ENCODE measurements at regions not wholly inside any gene's neighbourhood (a gene's known extent, or its start where the extent isn't known, plus 50 kb on each side); places are given as distances from the start of the nearest gene placed in this dataset.
A peak's percentile ranks its signal among the peaks of the same experiment; 100 is the strongest.
"Not testable (repeated sequence)": the region's sequence is repeated elsewhere in the genome, so short reads cannot be mapped to it uniquely, and the experiment has no call there.

DNA sequence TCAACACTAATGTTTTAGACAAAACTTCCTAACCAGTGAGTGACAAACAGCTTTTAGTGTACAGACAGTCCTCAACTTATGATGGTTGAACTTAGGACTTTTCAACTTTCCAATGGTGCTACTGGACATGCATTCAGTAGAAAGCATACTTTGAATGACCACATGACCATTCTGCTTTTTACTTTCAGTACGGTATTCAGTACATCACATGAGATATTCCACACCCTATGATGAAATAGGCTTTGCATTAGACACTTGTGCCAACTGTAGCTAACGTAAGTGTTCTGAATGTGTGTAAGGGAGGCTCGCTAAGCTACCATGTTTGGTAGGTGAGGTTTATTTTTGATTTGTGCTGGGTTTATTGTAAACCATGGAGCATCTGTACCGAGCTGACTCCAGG is 113.7 kb downstream of the WNT7A start:
- no peak for DNase-seq (ENCODE audit: low spot score)
- in situ Hi-C loops (cut with HindIII; ENCODE audit: low sequenced_read_pairs) = no loop called here

DNA sequence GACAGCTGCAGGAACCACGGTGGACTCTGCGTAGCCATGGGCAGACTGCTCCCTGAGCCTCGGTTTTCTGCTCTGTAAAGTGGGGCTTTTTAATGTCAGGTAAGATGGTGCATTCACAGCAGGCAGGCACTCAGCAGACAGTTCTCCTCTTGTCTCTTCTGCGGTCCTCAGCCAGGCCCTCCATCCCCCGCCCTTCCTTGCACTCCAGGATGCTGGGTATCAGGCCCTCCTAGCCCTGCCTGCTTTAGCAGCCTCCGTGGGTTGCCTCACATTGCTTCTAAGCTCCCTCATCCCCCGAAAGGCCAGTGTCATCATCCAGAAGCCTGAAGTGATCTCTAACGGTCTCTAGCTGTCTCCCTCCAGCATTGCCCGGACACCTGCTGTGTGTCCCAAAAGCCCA is 115.7 kb downstream of the WNT7A start:
- in situ Hi-C loops (cut with HindIII; ENCODE audit: low sequenced_read_pairs) = no loop called here
- no peak for DNase-seq (ENCODE audit: low spot score)

DNA sequence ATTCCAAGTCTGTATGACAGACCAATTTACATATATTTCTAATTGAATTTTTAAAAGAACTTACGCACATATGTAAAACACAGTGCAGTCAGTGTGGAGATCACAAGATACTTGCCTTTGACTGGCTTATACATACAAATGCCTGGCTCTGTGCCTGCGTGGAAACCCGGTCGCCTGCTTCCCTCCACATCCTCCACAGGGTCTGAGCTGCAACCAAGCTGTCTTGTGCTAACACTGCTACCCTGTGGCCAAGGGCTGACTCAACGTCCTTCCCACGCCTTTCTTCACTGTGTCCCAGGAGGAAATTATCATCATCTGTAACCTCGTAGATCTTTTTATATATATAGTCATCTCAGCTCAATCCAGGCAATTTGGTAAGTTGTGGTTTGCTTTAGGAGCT is 117.0 kb downstream of the WNT7A start:
- in situ Hi-C loops (cut with HindIII; ENCODE audit: low sequenced_read_pairs) = no loop called here
- no peak for DNase-seq (ENCODE audit: low spot score)

DNA sequence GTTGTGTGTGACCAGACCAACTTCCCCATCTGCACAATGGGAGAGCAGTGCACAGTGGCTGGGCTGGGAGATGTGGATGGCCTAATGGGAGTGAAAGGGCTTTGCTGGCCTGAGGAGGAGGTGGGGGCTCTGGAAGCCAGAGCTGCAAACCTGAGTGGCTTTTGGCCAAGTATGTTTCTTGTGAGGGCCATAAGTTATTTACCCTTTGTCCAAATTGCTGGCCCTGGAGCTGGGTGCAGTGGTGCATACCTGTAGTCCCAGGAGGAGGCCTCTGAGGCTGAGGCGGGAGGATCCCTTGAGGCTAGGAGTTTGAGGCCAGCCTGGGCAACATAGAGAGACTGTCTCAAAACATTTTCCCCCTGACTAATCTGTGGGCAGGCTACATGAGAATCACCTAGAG is 129.1 kb downstream of the WNT7A start:
- in situ Hi-C loops (cut with HindIII; ENCODE audit: low sequenced_read_pairs) = no loop called here
- DNase-seq (ENCODE audit: low spot score) = no peak

DNA sequence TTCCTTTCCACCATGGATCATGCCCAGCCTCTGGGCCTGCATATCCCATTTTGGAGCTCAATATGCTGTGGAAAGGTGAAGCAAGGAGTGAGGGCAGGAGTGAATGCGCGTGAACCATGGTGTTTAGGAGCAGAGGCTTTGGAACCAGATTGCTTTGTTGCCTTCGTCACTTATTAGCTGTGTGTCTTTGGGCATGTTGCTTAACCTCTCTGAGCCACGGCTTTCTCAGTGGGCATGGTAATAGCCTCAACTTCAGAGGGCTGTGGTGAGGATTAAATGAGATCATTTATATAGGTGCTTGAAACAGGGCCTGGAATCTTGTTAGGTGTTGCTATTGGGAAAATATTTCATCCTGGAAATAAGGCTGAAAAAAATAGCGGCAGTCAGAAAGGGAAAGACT is 129.7 kb downstream of the WNT7A start:
- in situ Hi-C loops (cut with HindIII; ENCODE audit: low sequenced_read_pairs) = no loop called here
- no peak for DNase-seq (ENCODE audit: low spot score)

DNA sequence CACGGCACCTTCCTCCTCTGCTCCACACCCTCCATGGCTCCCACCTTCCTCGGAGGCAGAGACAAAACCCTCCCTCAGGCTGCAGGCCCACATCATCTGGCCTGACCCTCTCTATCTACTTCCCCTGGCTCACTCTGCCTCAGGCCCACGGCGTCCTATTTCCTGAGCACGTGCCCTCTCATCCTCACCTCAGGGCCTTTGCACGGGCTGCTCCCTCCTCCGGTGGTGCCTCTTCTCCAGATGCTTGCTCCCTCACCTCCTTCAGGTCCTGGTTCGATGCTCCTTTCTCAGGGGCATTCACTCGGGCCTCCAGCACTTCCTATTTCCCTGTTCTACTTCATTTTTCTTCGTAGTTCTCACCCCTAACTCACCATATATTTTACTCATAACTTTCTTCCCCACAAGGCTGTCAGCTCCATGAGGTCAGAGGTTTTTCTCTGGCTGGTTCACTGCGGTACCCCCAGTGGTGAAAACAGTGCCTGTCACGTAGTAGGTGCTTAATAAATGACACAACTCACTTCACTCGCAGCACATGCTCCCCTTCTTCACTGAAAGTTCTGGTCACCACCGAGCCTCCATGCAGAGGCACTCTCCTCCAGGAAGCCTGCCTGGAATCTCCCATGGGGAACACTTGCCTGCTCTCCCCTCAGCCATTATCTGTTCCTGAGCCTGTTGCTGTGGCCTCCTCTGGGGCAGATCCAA is 130.7 kb downstream of the WNT7A start:
- no peak for DNase-seq (ENCODE audit: low spot score)
- in situ Hi-C loops (cut with HindIII; ENCODE audit: low sequenced_read_pairs) = no loop called here

DNA sequence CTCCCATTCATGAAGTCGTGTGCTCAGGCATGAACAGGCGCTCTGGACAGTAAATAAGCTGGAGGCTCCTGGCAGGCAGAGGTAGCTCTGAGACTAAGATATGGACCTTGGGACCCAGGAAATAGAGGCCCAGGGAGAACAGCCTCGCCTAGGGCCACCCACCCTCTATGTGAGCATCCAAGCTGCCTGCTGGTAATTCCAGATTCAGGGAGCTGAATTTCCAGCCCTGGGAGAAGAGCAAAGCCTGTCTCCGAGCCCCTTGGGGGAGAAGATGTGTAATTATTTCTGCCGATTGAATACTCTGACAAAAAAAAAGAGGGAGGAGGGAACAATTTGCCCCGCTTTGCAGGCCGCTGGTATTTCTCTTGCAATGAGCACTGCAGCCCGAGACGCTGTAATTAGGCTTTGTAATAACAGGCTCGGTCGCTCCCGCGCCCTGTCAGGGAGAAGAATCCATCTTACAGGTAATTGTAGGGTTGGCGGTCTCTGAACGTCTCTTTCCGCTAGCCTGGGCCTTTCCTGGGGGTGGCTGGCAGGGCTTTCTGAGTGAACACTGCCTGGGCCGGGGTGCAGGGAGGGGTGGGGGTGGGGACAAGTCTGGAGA is 131.5 kb downstream of the WNT7A start:
- no peak for DNase-seq (ENCODE audit: low spot score)
- in situ Hi-C loops (cut with HindIII; ENCODE audit: low sequenced_read_pairs) = no loop called here

DNA sequence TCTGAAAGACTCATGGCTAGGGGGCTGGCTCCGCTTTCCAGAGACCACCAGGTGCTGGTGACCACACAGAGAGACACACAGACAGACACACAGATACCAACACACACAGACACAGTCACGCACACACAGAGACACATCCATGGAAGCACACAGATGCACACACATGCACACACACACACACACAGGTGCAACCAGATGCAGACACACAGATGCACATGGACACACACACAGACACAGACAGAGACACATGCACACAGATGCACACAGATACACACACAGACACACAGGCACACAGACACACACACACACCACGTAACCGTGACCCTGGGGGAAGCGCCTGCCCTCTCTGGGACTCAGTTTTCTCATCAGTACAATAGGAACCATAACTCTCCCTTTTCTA is 132.2 kb downstream of the WNT7A start:
- DNase-seq (ENCODE audit: low spot score) = no peak

DNA sequence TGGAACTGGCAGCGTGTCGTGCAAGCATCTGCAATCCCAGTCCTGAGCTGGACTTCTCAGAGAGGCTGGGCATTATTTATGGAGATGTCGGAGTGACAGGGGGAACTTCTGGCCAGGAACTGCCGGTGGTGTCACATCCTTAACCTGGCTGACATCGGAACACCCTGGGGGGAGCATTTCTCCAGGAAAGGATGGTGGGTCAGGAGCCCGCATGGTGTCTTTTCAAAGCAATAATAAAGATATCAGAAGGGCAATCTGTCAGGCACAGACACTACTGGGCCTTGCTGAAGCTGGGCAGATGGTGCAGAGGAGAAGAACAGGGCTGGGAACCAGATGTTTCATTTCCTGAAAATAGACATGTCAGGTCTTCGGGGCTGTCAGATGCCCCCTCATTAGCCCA is 133.5 kb downstream of the WNT7A start:
- no peak for DNase-seq (ENCODE audit: low spot score)
- in situ Hi-C loops (cut with HindIII; ENCODE audit: low sequenced_read_pairs) = no loop called here

More for the DNA sequence above, 132.2 kb downstream of the WNT7A start:
- in situ Hi-C loops (cut with HindIII; ENCODE audit: low sequenced_read_pairs) = no loop called here

DNA sequence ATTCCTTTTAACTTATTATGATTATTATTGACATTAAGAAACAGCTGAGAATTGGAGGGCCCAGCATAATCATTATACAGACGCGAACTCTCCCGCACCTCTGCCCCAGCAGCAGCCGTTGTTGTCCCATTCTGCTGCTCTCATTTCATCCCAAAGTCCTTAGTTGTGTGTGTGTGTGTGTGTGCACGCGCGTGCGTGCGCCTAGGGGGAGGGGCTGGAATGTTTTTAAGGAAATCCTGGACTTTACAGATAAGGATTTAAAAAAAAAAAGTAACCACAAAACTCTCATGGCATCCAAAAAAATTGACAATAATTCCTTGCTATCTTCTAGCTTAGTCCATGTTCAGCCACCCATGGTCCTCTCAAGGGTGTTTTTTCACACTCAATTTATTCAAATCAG is 134.2 kb downstream of the WNT7A start:
- in situ Hi-C loops (cut with HindIII; ENCODE audit: low sequenced_read_pairs) = no loop called here
- no peak for DNase-seq (ENCODE audit: low spot score)

DNA sequence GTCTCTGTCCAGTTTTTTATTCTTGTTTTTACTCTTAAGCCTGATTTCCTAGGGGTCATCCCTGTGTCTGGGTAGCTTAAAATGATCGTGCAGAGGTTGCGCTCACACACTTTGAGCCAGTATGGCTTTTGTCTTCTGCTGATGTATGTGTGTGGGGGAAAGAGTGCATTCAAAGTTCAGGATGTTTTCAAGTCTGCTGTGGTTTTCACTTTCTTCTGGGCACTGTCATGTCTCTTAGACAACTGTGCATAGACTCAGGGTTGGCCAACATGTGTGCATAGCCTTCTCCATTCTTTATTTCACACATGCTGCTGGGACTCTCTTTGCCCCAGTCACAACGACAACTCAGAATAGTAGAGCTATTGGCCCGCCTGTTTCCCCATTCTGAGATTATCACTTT is 139.1 kb downstream of the WNT7A start:
- in situ Hi-C loops (cut with HindIII; ENCODE audit: low sequenced_read_pairs) = no loop called here

DNA sequence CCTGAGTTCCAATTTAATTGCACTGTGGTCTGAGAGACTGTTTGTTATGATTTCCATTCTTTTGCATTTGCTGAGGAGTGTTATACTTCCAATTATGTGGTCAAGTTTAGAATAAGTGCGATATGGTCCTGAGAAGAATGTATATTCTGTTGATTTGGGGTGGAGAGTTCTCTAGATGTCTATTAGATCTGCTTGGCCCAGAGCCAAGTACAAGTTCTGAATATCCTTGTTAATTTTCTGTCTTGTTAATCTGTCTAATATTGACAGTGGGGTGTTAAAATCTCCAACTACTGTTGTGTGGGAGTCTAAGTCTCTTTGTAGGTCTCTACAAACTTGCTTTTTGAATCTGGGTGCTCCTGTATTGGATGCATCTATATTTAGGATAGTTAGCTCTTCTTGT is 146.1 kb downstream of the WNT7A start:
- in situ Hi-C loops (cut with HindIII; ENCODE audit: low sequenced_read_pairs); DNase-seq (ENCODE audit: low spot score): not testable (repeated sequence)

More for the DNA sequence above, 139.1 kb downstream of the WNT7A start:
- DNase-seq (ENCODE audit: low spot score) = no peak

DNA sequence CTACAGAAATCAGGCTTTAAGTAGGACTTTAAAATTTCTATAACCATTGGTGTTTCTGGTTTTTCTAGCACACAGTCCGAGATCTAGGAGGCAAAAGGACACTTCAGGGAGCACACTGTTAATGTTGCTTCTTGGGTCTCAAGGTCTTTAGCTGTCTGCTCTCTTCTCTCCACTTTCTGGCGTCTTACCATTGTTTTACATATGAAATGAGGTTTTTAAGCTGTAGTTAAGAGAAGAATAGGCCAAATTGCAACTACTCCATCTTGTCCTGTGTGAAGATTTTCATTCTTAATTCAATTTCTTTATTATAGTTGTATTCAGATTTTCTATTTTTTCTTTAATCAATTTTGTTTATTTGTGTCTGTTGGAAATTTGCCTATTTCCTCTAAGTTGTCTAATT is 151.4 kb downstream of the WNT7A start:
- in situ Hi-C loops (cut with HindIII; ENCODE audit: low sequenced_read_pairs) = no loop called here
- DNase-seq (ENCODE audit: low spot score) = no peak

DNA sequence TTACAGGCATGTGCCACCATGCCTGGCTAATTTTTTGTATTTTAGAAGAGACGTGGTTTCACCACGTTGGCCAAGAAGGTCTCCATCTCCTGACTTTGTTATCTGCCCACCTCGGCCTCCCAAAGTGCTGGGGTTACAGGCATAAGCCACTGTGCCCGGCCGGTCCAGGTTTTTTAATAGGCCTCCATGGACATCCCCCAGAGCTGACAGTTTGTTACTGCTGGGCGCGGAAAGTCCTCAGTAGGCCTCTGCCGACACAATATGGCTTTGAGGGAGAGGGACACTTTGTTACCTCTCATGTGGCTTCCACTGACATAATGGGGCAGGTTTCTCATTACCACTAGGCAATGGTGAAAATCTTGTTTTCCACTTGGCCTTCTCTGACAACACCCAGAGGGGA is 152.0 kb downstream of the WNT7A start:
- no peak for DNase-seq (ENCODE audit: low spot score)
- in situ Hi-C loops (cut with HindIII; ENCODE audit: low sequenced_read_pairs) = no loop called here

DNA sequence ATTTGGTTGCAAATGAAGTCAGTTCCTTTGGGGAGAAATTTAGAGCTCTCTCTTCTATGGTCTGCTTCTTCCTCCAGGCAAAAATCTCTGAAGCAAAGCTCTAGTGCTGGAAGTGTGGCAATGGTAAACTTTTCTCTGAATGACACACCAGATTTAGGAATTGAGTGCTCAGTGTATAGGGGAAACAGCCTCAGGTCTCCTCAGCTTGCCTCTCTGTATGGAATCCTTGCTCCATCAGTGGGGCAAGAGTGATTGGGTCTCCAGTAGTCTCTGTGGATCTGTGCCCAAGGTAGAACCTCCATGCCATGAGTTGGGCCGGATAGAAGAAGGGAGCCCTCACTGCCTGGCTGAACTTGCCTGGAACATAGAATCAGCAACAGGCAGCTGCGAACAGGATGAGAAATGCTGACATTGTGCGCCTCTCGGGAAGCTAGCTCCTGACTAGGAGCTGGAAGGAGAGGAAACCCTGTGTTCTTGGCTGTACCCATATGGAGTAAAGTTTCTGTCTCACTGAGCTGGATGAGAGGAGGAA is 156.1 kb downstream of the WNT7A start:
- in situ Hi-C loops (cut with HindIII; ENCODE audit: low sequenced_read_pairs) = no loop called here
- no peak for DNase-seq (ENCODE audit: low spot score)

DNA sequence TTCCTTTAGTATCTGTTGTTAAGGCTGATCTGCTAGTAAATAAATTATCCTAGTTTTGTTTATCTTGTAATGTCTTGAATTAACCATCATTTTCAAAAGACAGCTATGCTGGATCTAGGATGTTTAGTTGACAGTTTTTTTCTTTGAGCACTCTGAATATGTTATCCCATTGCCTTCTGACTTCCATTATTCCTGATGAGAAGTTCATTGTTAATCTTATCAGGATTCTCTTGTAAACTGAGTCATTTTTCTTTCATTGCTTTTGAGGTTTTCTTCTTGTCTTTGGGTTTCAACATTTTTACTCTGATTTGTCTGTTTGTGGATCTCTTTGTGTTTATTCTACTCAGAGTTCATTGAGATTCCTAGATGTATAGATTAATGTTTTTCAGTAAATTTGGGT is 157.7 kb downstream of the WNT7A start:
- DNase-seq (ENCODE audit: low spot score) = no peak
- in situ Hi-C loops (cut with HindIII; ENCODE audit: low sequenced_read_pairs) = no loop called here

DNA sequence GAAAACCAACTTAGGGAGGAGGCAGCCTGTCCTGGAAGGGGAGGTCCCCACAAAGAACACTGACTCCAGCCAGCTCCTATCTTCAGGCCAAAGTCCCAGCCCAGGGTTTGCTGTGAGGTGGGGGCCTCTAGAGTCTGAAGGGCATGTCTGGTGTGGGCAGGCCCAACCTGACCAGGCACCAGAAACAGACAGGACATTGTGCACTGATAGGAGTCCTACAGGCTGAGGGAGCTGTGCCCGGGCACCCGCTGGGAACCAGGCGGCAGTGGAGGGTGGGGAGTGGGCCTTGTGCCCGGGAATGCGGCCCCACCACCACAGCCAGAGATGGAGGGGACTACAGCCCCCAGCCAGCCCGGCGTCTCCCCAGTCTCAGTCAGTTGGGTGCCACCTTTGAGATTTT is 161.4 kb downstream of the WNT7A start:
- DNase-seq (ENCODE audit: low spot score) = peak; percentile 2
- in situ Hi-C loops (cut with HindIII; ENCODE audit: low sequenced_read_pairs) = no loop called here

DNA sequence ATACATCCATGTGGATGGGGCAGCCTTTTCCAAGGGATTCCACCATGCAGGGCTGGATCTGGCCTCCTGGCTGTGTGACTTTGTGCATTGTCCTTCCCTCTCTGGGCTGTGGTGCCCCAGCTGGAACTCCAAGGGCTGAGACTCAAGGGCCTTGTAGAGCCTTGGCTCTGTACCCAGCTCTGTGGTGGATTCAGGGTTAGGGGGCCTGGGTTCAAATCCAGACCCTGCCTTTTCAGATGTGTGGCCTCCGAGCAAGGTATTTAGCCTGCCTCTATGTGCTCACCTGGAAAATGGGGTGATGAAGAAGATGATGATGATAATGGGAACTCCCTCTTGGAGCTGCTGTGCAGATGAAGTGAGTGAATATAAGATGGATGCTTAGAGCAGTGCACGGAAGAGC is 161.9 kb downstream of the WNT7A start:
- in situ Hi-C loops (cut with HindIII; ENCODE audit: low sequenced_read_pairs) = no loop called here
- DNase-seq (ENCODE audit: low spot score) = no peak

DNA sequence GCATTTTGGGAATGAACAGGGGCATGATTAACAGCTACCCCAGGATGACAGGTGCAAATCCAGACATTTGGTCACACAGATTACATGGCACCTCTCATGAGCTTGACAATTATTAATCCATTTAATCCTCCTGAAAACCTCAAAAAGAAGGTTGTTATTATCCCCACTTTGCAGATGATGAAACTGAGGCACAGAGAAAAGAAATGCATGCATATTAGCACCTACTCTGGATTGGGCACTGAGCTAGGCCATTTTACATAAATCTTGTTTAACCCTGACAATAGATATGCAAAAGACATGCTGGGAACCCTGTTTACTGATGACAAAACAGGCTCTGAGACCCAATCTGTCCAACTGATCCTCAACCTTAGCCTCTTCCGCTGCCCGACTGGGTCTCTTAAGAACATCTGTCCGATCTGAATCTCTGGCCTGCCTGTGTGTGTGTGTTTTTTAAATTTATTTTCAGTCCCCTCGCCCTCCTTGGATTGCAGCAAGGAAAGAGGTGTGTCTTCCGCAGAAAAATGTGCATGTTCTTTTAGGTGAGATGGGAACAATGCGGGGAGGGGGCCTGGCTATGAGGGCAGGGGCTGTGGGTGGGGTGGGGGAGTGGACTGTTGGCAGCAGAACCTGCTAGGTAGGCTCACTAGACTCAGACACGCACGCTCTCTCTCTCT is 162.5 kb downstream of the WNT7A start:
- no peak for DNase-seq (ENCODE audit: low spot score)
- in situ Hi-C loops (cut with HindIII; ENCODE audit: low sequenced_read_pairs) = no loop called here

DNA sequence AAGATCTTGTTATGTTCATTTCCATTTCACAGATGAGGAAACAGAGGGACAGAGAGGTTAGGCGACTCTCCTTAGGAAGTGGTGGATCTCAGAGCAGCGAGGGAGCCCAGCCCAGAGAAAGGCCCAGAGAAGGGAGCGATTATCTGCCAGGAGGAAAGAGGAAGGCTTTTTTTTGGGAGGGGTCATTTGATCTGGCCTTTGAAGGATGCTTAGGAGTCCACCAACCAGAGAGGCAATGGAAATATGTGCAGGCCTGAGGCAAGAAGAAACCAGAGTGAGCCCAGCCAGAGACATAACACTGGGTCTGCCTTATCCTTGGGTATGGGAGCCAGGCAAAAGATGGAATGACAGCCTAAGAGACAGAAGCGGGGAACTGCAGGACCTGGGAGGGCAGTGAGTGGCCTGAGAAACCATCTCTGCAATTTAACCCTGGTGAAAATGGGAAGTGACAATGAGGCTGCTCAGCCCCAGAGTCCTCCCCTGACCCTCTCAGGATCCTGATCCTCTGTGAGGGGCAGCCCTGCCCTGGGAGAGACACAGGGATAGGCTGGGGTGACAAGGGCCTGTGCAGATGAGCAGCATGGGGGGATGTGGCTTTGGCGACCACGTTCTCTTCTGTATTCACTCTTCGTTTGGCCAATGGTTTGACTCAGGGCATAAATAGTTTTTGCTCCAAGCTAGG is 163.2 kb downstream of the WNT7A start:
- DNase-seq (ENCODE audit: low spot score) = no peak
- in situ Hi-C loops (cut with HindIII; ENCODE audit: low sequenced_read_pairs) = no loop called here

Data from G401 (cell line).